ENCODE measurements at regions not wholly inside any gene's neighbourhood (a gene's known extent, or its start where the extent isn't known, plus 50 kb on each side); places are given as distances from the start of the nearest gene placed in this dataset.

- WGBS (ENCODE audit: low lambda C conversion rate): 42% methylated on average over 1 of the region's 1 CpG
- no peak overlapping the region for H2AFZ ChIP-seq (ENCODE audit: low read length)
- no peaks in the 10 kb centered on the region for H3K9me3 ChIP-seq (ENCODE audit: low read length)
- H3K4me1 ChIP-seq (ENCODE audit: insufficient read depth, low read length): no peaks in the 10 kb centered on the region
- no peak for ATAC-seq
- H3K79me2 ChIP-seq (ENCODE audit: insufficient read depth, low read length): no peaks in the 10 kb centered on the region
- ChIA-PET CTCF (ENCODE audit: low intra/inter-chr PET ratio, low total read pairs) (no interaction called here), POLR2A (no interaction called here)
- BruUV-seq (replicated peaks): no TSS peak
- intact Hi-C loops (cut with micrococcal nuclease; ENCODE audit: unreplicated experiment): no loop called here
- in situ Hi-C loops (cut with HindIII; ENCODE audit: extremely low pct_ligation_motif_present, low pct_unique_long_range_greater_than_20kb): no loop called here
- H3K4me2 ChIP-seq (ENCODE audit: low read depth, low read length): no peak overlapping the region
- no peak for DNase-seq (ENCODE audit: low spot score)
- no peak overlapping the region for H3K27ac ChIP-seq (ENCODE audit: extremely low read length, insufficient read depth, low read length)
- H4K20me1 ChIP-seq (ENCODE audit: insufficient read depth, low read length): no peaks in the 10 kb centered on the region
- no peaks in the 10 kb centered on the region for H3K27me3 ChIP-seq (ENCODE audit: control insufficient read depth in 1 of 2, insufficient read depth in 2 of 2, low read length in 2 of 2)
- TF ChIP-seq HOXA5 (CRISPR knock-in tag; IDR thresholded peaks at IDR 0.05) (no peak), RELA (CRISPR knock-in tag; IDR thresholded peaks at IDR 0.05) (no peak), HDAC6 (IDR thresholded peaks at IDR 0.05; ENCODE audit: low read depth, low read length) (no peak), ZNF646 (CRISPR knock-in tag; IDR thresholded peaks at IDR 0.05) (no peak), ZNF451 (CRISPR knock-in tag; IDR thresholded peaks at IDR 0.05) (no peak), ONECUT2 (CRISPR knock-in tag; IDR thresholded peaks at IDR 0.05) (no peak), ZBTB8A (CRISPR knock-in tag; IDR thresholded peaks at IDR 0.05; ENCODE audit: borderline replicate concordance, low read depth) (no peak), RFX1 (IDR thresholded peaks at IDR 0.05) (no peak)
- H3K9ac ChIP-seq (ENCODE audit: insufficient read depth, low read depth, low read length): no peak overlapping the region
- FAIRE-seq: no peak
- H3K36me3 ChIP-seq (replicated peaks in 1 of 2; ENCODE audit: control insufficient read depth in 1 of 2, insufficient read depth in 2 of 2, low read length in 2 of 2): no peaks in the 10 kb centered on the region
- no peak overlapping the region for H3K4me3 ChIP-seq (replicated peaks in 1 of 3; ENCODE audit: insufficient read depth in 1 of 3, low read depth in 2 of 3, low read length in 3 of 3)
These were observed 230.9 kb downstream of the PIK3R1 start for GRCh38 chr5:68446487-68446894.

Data from HepG2 (cell line).